Activated T-cell treated with anti-CD3 and anti-CD28 coated beads, Interleukin-2, amount 50 U/mL, for 24 hours (primary cell): ENCODE measurements at regions not wholly inside any gene's neighbourhood (a gene's known extent, or its start where the extent isn't known, plus 50 kb on each side); places are given as distances from the start of the nearest gene placed in this dataset.

ENCODE experiments used
- DNase-seq: peaks from one replicate; pipeline ENCODE4 v3.0.0-alpha.2; 2020
- H3K27ac Mint-ChIP-seq: 2 replicates; pipeline ENCODE4 v1.8.0; 2020; ENCODE audit warnings: mild to moderate bottlenecking, mixed read lengths
- H3K27me3 Mint-ChIP-seq: 2 replicates; pipeline ENCODE4 v1.8.0; 2020; ENCODE audit warnings: mixed read lengths
- H3K36me3 Mint-ChIP-seq: 2 replicates; pipeline ENCODE4 v1.8.0; 2020; ENCODE audit warnings: low read depth, mixed read lengths
- H3K4me1 Mint-ChIP-seq: 2 replicates; pipeline ENCODE4 v1.8.0; 2020; ENCODE audit warnings: low read depth, mixed read lengths
- H3K4me3 Mint-ChIP-seq: 2 replicates; pipeline ENCODE4 v1.8.0; 2020; ENCODE audit warnings: mild to moderate bottlenecking, moderate library complexity, mixed read lengths
- H3K9me3 Mint-ChIP-seq: 2 replicates; pipeline ENCODE4 v1.8.0; 2020; ENCODE audit warnings: mixed read lengths

GRCh38 chr2:145325485-145325884 is 805.6 kb upstream of the ZEB2 start:
- no peaks in the 10 kb centered on the region for H3K36me3 Mint-ChIP-seq
- no peak overlapping the region for H3K27ac Mint-ChIP-seq
- DNase-seq: no peak
- peaks cover 19% of the 10 kb centered on the region for H3K4me1 Mint-ChIP-seq
- no peaks in the 10 kb centered on the region for H3K9me3 Mint-ChIP-seq
- H3K27me3 Mint-ChIP-seq: peaks cover 5% of the 10 kb centered on the region
- no peak overlapping the region for H3K4me3 Mint-ChIP-seq

GRCh38 chr2:145324748-145325147 is 804.8 kb upstream of the ZEB2 start:
- peaks cover 5% of the 10 kb centered on the region for H3K27me3 Mint-ChIP-seq
- H3K4me3 Mint-ChIP-seq: no peak overlapping the region
- H3K27ac Mint-ChIP-seq: no peak overlapping the region
- H3K4me1 Mint-ChIP-seq: peaks cover 19% of the 10 kb centered on the region
- no peak for DNase-seq
- no peaks in the 10 kb centered on the region for H3K36me3 Mint-ChIP-seq
- H3K9me3 Mint-ChIP-seq: no peaks in the 10 kb centered on the region

- peak overlapping the region; percentile 2 for H3K27ac Mint-ChIP-seq
- H3K27me3 Mint-ChIP-seq: peaks cover under 1% of the 10 kb centered on the region
- no peaks in the 10 kb centered on the region for H3K36me3 Mint-ChIP-seq
These were observed 803.6 kb upstream of the ZEB2 start for GRCh38 chr2:145323512-145323911.

GRCh38 chr2:145321344-145321743 is 801.4 kb upstream of the ZEB2 start:
- Mint-ChIP-seq H3K4me1 (peaks cover 19% of the 10 kb centered on the region), H3K36me3 (no peaks in the 10 kb centered on the region), H3K4me3 (no peak overlapping the region), H3K27ac (no peak overlapping the region), H3K27me3 (no peaks in the 10 kb centered on the region), H3K9me3 (no peaks in the 10 kb centered on the region)
- no peak for DNase-seq

More at GRCh38 chr2:145323512-145323911, 803.6 kb upstream of the ZEB2 start:
- Mint-ChIP-seq H3K9me3 (no peaks in the 10 kb centered on the region), H3K4me1 (peaks cover 19% of the 10 kb centered on the region), H3K4me3 (no peak overlapping the region)
- DNase-seq: no peak

GRCh38 chr2:145316496-145316895 is 796.6 kb upstream of the ZEB2 start:
- H3K4me1 Mint-ChIP-seq: no peaks in the 10 kb centered on the region
- H3K36me3 Mint-ChIP-seq: no peaks in the 10 kb centered on the region
- H3K4me3 Mint-ChIP-seq: no peak overlapping the region
- H3K27ac Mint-ChIP-seq: no peak overlapping the region
- DNase-seq: no peak
- H3K27me3 Mint-ChIP-seq: no peaks in the 10 kb centered on the region
- peaks cover 5% of the 10 kb centered on the region for H3K9me3 Mint-ChIP-seq

GRCh38 chr2:145315053-145315452 is 795.1 kb upstream of the ZEB2 start:
- Mint-ChIP-seq H3K9me3 (peaks cover 10% of the 10 kb centered on the region), H3K4me3 (no peak overlapping the region), H3K36me3 (no peaks in the 10 kb centered on the region), H3K4me1 (no peaks in the 10 kb centered on the region), H3K27ac (no peak overlapping the region), H3K27me3 (no peaks in the 10 kb centered on the region)
- no peak for DNase-seq

- DNase-seq: no peak
- H3K27me3 Mint-ChIP-seq: no peaks in the 10 kb centered on the region
- no peaks in the 10 kb centered on the region for H3K36me3 Mint-ChIP-seq
- no peak overlapping the region for H3K4me3 Mint-ChIP-seq
- no peak overlapping the region for H3K27ac Mint-ChIP-seq
- peaks cover 10% of the 10 kb centered on the region for H3K9me3 Mint-ChIP-seq
- H3K4me1 Mint-ChIP-seq: no peaks in the 10 kb centered on the region
These were observed 794.3 kb upstream of the ZEB2 start for GRCh38 chr2:145314119-145314633.

GRCh38 chr2:145305889-145306288 is 786.0 kb upstream of the ZEB2 start:
- Mint-ChIP-seq H3K4me1 (no peaks in the 10 kb centered on the region), H3K27me3 (no peaks in the 10 kb centered on the region), H3K4me3 (no peak overlapping the region), H3K36me3 (no peaks in the 10 kb centered on the region), H3K27ac (no peak overlapping the region), H3K9me3 (no peaks in the 10 kb centered on the region)
- no peak for DNase-seq

- Mint-ChIP-seq H3K4me1 (no peaks in the 10 kb centered on the region), H3K27me3 (no peaks in the 10 kb centered on the region), H3K27ac (no peak overlapping the region), H3K9me3 (no peaks in the 10 kb centered on the region), H3K36me3 (no peaks in the 10 kb centered on the region), H3K4me3 (no peak overlapping the region)
- no peak for DNase-seq
These were observed 784.6 kb upstream of the ZEB2 start for GRCh38 chr2:145304501-145304900.

- no peak for DNase-seq
- Mint-ChIP-seq H3K9me3 (no peaks in the 10 kb centered on the region), H3K4me1 (no peaks in the 10 kb centered on the region), H3K27me3 (no peaks in the 10 kb centered on the region), H3K4me3 (no peak overlapping the region), H3K36me3 (no peaks in the 10 kb centered on the region), H3K27ac (no peak overlapping the region)
These were observed 783.6 kb upstream of the ZEB2 start for GRCh38 chr2:145303536-145303935.

- no peaks in the 10 kb centered on the region for H3K9me3 Mint-ChIP-seq
- H3K4me1 Mint-ChIP-seq: no peaks in the 10 kb centered on the region
- no peak overlapping the region for H3K4me3 Mint-ChIP-seq
- no peak overlapping the region for H3K27ac Mint-ChIP-seq
- H3K36me3 Mint-ChIP-seq: no peaks in the 10 kb centered on the region
- DNase-seq: no peak
- no peaks in the 10 kb centered on the region for H3K27me3 Mint-ChIP-seq
These were observed 783.0 kb upstream of the ZEB2 start for GRCh38 chr2:145302886-145303285.

GRCh38 chr2:145302451-145302850 is 782.5 kb upstream of the ZEB2 start:
- no peak overlapping the region for H3K27ac Mint-ChIP-seq
- no peak for DNase-seq
- no peaks in the 10 kb centered on the region for H3K36me3 Mint-ChIP-seq
- H3K9me3 Mint-ChIP-seq: no peaks in the 10 kb centered on the region
- H3K27me3 Mint-ChIP-seq: no peaks in the 10 kb centered on the region
- no peak overlapping the region for H3K4me3 Mint-ChIP-seq
- H3K4me1 Mint-ChIP-seq: no peaks in the 10 kb centered on the region

- no peaks in the 10 kb centered on the region for H3K27me3 Mint-ChIP-seq
- DNase-seq: no peak
- H3K27ac Mint-ChIP-seq: no peak overlapping the region
- no peaks in the 10 kb centered on the region for H3K36me3 Mint-ChIP-seq
- no peaks in the 10 kb centered on the region for H3K9me3 Mint-ChIP-seq
- no peak overlapping the region for H3K4me3 Mint-ChIP-seq
- no peaks in the 10 kb centered on the region for H3K4me1 Mint-ChIP-seq
These were observed 779.4 kb upstream of the ZEB2 start for GRCh38 chr2:145299368-145299767.

- Mint-ChIP-seq H3K4me1 (no peaks in the 10 kb centered on the region), H3K36me3 (no peaks in the 10 kb centered on the region), H3K9me3 (no peaks in the 10 kb centered on the region), H3K27ac (no peak overlapping the region), H3K27me3 (no peaks in the 10 kb centered on the region), H3K4me3 (no peak overlapping the region)
- DNase-seq: no peak
These were observed 772.2 kb upstream of the ZEB2 start for GRCh38 chr2:145292166-145292565.

GRCh38 chr2:145290986-145291385 is 771.1 kb upstream of the ZEB2 start:
- DNase-seq: no peak
- H3K4me1 Mint-ChIP-seq: no peaks in the 10 kb centered on the region
- no peak overlapping the region for H3K27ac Mint-ChIP-seq
- H3K27me3 Mint-ChIP-seq: peaks cover 5% of the 10 kb centered on the region
- H3K4me3 Mint-ChIP-seq: no peak overlapping the region
- H3K9me3 Mint-ChIP-seq: no peaks in the 10 kb centered on the region
- H3K36me3 Mint-ChIP-seq: no peaks in the 10 kb centered on the region

- no peak for DNase-seq
- Mint-ChIP-seq H3K27me3 (peaks cover 5% of the 10 kb centered on the region), H3K4me3 (no peak overlapping the region), H3K4me1 (no peaks in the 10 kb centered on the region), H3K9me3 (no peaks in the 10 kb centered on the region), H3K27ac (no peak overlapping the region), H3K36me3 (no peaks in the 10 kb centered on the region)
These were observed 770.0 kb upstream of the ZEB2 start for GRCh38 chr2:145289946-145290345.
